Mononuclear cell (primary cell): ENCODE measurements at regions not wholly inside any gene's neighbourhood (a gene's known extent, or its start where the extent isn't known, plus 50 kb on each side); places are given as distances from the start of the nearest gene placed in this dataset.

Experiments
- H3K27me3 ChIP-seq: 2 replicates; pipeline ENCODE4 v1.6.0; 2011; ENCODE audit warnings: low read length, control low read depth; ENCODE audit not compliant: insufficient read depth
- H3K4me1 ChIP-seq: 2 replicates; pipeline ENCODE4 v1.5.1; 2011; ENCODE audit warnings: mild to moderate bottlenecking, low read length, control low read depth; ENCODE audit not compliant: insufficient read depth
- H3K4me3 ChIP-seq: 2 replicates; pipeline ENCODE4 v1.5.1; 2011; ENCODE audit warnings: mild to moderate bottlenecking, low read length, moderate library complexity
- H3K9me3 ChIP-seq: 2 replicates; pipeline ENCODE4 v1.5.1; 2011; ENCODE audit warnings: low read depth, mild to moderate bottlenecking, control low read depth, low read length

GRCh38 chr3:28018925-28019718 is 222.3 kb upstream of the CMC1 start:
- H3K9me3 ChIP-seq = no peaks in the 10 kb centered on the region
- H3K27me3 ChIP-seq = no peaks in the 10 kb centered on the region
- H3K4me3 ChIP-seq = no peak overlapping the region
- no peaks in the 10 kb centered on the region for H3K4me1 ChIP-seq

- no peaks in the 10 kb centered on the region for H3K4me1 ChIP-seq
- H3K27me3 ChIP-seq = no peaks in the 10 kb centered on the region
- no peaks in the 10 kb centered on the region for H3K9me3 ChIP-seq
- H3K4me3 ChIP-seq = no peak overlapping the region
Measured at GRCh38 chr3:28019740-28020139, 221.7 kb upstream of the CMC1 start.

GRCh38 chr3:28022916-28023315 is 218.5 kb upstream of the CMC1 start:
- Histone ChIP-seq H3K27me3 (no peaks in the 10 kb centered on the region), H3K9me3 (no peaks in the 10 kb centered on the region), H3K4me1 (no peaks in the 10 kb centered on the region), H3K4me3 (no peak overlapping the region)

- Histone ChIP-seq H3K9me3 (no peaks in the 10 kb centered on the region), H3K27me3 (no peaks in the 10 kb centered on the region), H3K4me3 (no peak overlapping the region), H3K4me1 (no peaks in the 10 kb centered on the region)
Measured at GRCh38 chr3:28028554-28028953, 212.9 kb upstream of the CMC1 start.

- Histone ChIP-seq H3K27me3 (no peaks in the 10 kb centered on the region), H3K9me3 (no peaks in the 10 kb centered on the region), H3K4me1 (no peaks in the 10 kb centered on the region), H3K4me3 (no peak overlapping the region)
Measured at GRCh38 chr3:28033059-28033784, 208.2 kb upstream of the CMC1 start.

GRCh38 chr3:28036599-28037575 is 204.5 kb upstream of the CMC1 start:
- no peaks in the 10 kb centered on the region for H3K27me3 ChIP-seq
- H3K4me3 ChIP-seq = no peak overlapping the region
- no peaks in the 10 kb centered on the region for H3K4me1 ChIP-seq
- no peaks in the 10 kb centered on the region for H3K9me3 ChIP-seq

- no peaks in the 10 kb centered on the region for H3K9me3 ChIP-seq
- H3K4me3 ChIP-seq = no peak overlapping the region
- H3K4me1 ChIP-seq = no peaks in the 10 kb centered on the region
- no peaks in the 10 kb centered on the region for H3K27me3 ChIP-seq
Measured at GRCh38 chr3:28039234-28039633, 202.2 kb upstream of the CMC1 start.

- Histone ChIP-seq H3K9me3 (no peaks in the 10 kb centered on the region), H3K4me3 (no peak overlapping the region), H3K27me3 (no peaks in the 10 kb centered on the region), H3K4me1 (no peaks in the 10 kb centered on the region)
Measured at GRCh38 chr3:28039829-28040228, 201.6 kb upstream of the CMC1 start.

GRCh38 chr3:28042095-28042635 is 199.3 kb upstream of the CMC1 start:
- Histone ChIP-seq H3K4me1 (no peaks in the 10 kb centered on the region), H3K4me3 (no peak overlapping the region), H3K9me3 (no peaks in the 10 kb centered on the region), H3K27me3 (no peaks in the 10 kb centered on the region)

- no peaks in the 10 kb centered on the region for H3K4me1 ChIP-seq
- H3K9me3 ChIP-seq = no peaks in the 10 kb centered on the region
- no peak overlapping the region for H3K4me3 ChIP-seq
- no peaks in the 10 kb centered on the region for H3K27me3 ChIP-seq
Measured at GRCh38 chr3:28042707-28043106, 198.7 kb upstream of the CMC1 start.

- Histone ChIP-seq H3K27me3 (no peaks in the 10 kb centered on the region), H3K4me1 (no peaks in the 10 kb centered on the region), H3K4me3 (no peak overlapping the region), H3K9me3 (no peaks in the 10 kb centered on the region)
Measured at GRCh38 chr3:28050120-28050519, 191.3 kb upstream of the CMC1 start.

- H3K27me3 ChIP-seq = no peaks in the 10 kb centered on the region
- H3K9me3 ChIP-seq = no peaks in the 10 kb centered on the region
- no peak overlapping the region for H3K4me3 ChIP-seq
- no peaks in the 10 kb centered on the region for H3K4me1 ChIP-seq
Measured at GRCh38 chr3:28050885-28051284, 190.5 kb upstream of the CMC1 start.

GRCh38 chr3:28053759-28054158 is 187.7 kb upstream of the CMC1 start:
- H3K9me3 ChIP-seq = no peaks in the 10 kb centered on the region

GRCh38 chr3:28056806-28057205 is 184.6 kb upstream of the CMC1 start:
- no peaks in the 10 kb centered on the region for H3K4me1 ChIP-seq
- H3K9me3 ChIP-seq = no peaks in the 10 kb centered on the region

More at GRCh38 chr3:28053759-28054158, 187.7 kb upstream of the CMC1 start:
- no peak overlapping the region for H3K4me3 ChIP-seq
- no peaks in the 10 kb centered on the region for H3K27me3 ChIP-seq
- H3K4me1 ChIP-seq = no peaks in the 10 kb centered on the region

GRCh38 chr3:28057539-28057938 is 183.9 kb upstream of the CMC1 start:
- Histone ChIP-seq H3K27me3 (no peaks in the 10 kb centered on the region), H3K9me3 (no peaks in the 10 kb centered on the region), H3K4me3 (no peak overlapping the region), H3K4me1 (no peaks in the 10 kb centered on the region)

More at GRCh38 chr3:28056806-28057205, 184.6 kb upstream of the CMC1 start:
- no peak overlapping the region for H3K4me3 ChIP-seq
- H3K27me3 ChIP-seq = no peaks in the 10 kb centered on the region
